Hepatocyte (in vitro differentiated cells): ENCODE measurements at regions not wholly inside any gene's neighbourhood (a gene's known extent, or its start where the extent isn't known, plus 50 kb on each side); places are given as distances from the start of the nearest gene placed in this dataset.

Experiments used
- CTCF ChIP-seq: fragments of 200-600 bp; sonication (generic); IDR thresholded peaks from 2 replicates; pipeline ENCODE4 v1.5.1; 2016; ENCODE audit warnings: antibody characterized with exemption, mild to moderate bottlenecking; ENCODE audit not compliant: poor library complexity
- EZH2phosphoT487 ChIP-seq: fragments of 200-600 bp; sonication (generic); IDR thresholded peaks from one replicate; pipeline ENCODE4 v1.6.1; 2018; ENCODE audit warnings: antibody characterized with exemption, mild to moderate bottlenecking, low read depth, moderate library complexity; ENCODE audit not compliant: unreplicated experiment, severe bottlenecking

DNA sequence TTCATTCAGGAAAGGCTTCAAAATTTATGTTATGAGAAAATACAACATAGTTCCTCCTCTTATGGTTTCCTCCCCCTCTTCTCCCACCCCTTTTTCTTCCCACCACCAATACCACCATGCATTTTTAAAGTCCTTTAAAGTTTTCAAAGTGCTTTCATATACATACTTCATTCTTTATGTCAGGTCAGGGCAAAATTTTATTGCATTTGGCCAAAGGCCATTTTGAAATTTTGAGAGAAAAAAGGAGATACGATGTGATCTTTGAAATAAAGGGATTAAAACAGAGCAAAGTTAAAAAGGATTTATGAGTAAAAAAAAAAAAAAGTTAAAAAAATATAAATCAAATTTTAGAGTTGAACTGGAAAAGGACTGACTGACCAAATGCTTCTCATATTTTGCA is 792.5 kb upstream of the FANCL start:
- TF ChIP-seq EZH2phosphoT487 (no peak), CTCF (no peak)
